HL-60 (cell line): ENCODE measurements at regions not wholly inside any gene's neighbourhood (a gene's known extent, or its start where the extent isn't known, plus 50 kb on each side); places are given as distances from the start of the nearest gene placed in this dataset.

ENCODE experiments used
- DNase-seq, 2 experiments: peaks; one replicate each; pipeline ENCODE4 v3.0.0-alpha.2; 2010 to 2020; ENCODE audit warnings: low read depth in 1 of 2, low spot score in 1 of 2
- H3K27ac ChIP-seq: fragments of 250-450 bp; sonication (Bioruptor Pico); replicated peaks from 2 replicates; pipeline ENCODE4 v1.5.1; 2020; ENCODE audit warnings: mild to moderate bottlenecking, moderate library complexity
- H3K27me3 ChIP-seq: fragments of 250-450 bp; sonication (Bioruptor Pico); 2 replicates; pipeline ENCODE4 v1.5.1; 2021; ENCODE audit warnings: mild to moderate bottlenecking, moderate library complexity; ENCODE audit not compliant: insufficient read depth, poor library complexity, severe bottlenecking
- H3K4me3 ChIP-seq: replicated peaks from 2 replicates; pipeline ENCODE4 v1.5.1; 2011; ENCODE audit warnings: mild to moderate bottlenecking, control low read depth, low read length; ENCODE audit not compliant: insufficient read depth
- GABPA ChIP-seq: IDR thresholded peaks from 2 replicates; pipeline ENCODE4 v1.6.1; 2012; ENCODE audit warnings: low read depth
- POLR2AphosphoS5 ChIP-seq: IDR thresholded peaks from 2 replicates; pipeline ENCODE4 v1.6.1; 2012; ENCODE audit warnings: low read depth
- SPI1 ChIP-seq: IDR thresholded peaks from 2 replicates; pipeline ENCODE4 v1.6.1; 2012; ENCODE audit warnings: low read depth, mild to moderate bottlenecking, borderline replicate concordance
- TF ChIP-seq, protein P1 (sequence below): IDR thresholded peaks from 2 replicates; pipeline ENCODE4 v1.6.1; 2012; ENCODE audit warnings: low read depth; ENCODE audit not compliant: insufficient replicate concordance
- TF ChIP-seq, protein P2 (sequence below): IDR thresholded peaks from one replicate; pipeline ENCODE4 v1.5.1; 2011; ENCODE audit warnings: low read length, control low read depth, inconsistent platforms; ENCODE audit not compliant: insufficient read depth

DNA sequence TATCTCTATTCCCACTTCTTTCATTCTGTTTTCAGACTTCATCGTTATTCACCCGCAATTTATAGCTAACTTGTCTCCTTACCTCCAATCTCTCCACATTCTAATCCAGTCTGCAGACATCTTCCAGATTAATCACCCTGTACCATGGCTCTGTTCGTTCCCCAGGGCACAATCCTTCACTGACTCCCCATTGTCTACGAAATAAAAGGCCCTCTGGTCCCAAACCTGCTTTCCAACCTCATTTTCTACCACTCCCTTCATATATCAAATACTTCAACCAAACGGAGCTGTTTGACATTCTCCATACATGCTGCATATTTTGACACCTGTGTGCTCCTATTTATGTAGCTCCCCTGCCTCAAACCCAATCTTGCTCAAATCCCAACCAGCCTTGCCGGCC lies 1720.6 kb upstream of the WWC1 start:
- Histone ChIP-seq H3K4me3 (no peak overlapping the region), H3K27me3 (no peaks in the 10 kb centered on the region), H3K27ac (no peak overlapping the region)
- no peak for DNase-seq
- TF ChIP-seq, protein P1, sequence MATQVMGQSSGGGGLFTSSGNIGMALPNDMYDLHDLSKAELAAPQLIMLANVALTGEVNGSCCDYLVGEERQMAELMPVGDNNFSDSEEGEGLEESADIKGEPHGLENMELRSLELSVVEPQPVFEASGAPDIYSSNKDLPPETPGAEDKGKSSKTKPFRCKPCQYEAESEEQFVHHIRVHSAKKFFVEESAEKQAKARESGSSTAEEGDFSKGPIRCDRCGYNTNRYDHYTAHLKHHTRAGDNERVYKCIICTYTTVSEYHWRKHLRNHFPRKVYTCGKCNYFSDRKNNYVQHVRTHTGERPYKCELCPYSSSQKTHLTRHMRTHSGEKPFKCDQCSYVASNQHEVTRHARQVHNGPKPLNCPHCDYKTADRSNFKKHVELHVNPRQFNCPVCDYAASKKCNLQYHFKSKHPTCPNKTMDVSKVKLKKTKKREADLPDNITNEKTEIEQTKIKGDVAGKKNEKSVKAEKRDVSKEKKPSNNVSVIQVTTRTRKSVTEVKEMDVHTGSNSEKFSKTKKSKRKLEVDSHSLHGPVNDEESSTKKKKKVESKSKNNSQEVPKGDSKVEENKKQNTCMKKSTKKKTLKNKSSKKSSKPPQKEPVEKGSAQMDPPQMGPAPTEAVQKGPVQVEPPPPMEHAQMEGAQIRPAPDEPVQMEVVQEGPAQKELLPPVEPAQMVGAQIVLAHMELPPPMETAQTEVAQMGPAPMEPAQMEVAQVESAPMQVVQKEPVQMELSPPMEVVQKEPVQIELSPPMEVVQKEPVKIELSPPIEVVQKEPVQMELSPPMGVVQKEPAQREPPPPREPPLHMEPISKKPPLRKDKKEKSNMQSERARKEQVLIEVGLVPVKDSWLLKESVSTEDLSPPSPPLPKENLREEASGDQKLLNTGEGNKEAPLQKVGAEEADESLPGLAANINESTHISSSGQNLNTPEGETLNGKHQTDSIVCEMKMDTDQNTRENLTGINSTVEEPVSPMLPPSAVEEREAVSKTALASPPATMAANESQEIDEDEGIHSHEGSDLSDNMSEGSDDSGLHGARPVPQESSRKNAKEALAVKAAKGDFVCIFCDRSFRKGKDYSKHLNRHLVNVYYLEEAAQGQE = no peak
- no peak for TF ChIP-seq SPI1
- TF ChIP-seq GABPA = no peak
- TF ChIP-seq POLR2AphosphoS5 = no peak
- TF ChIP-seq, protein P2, sequence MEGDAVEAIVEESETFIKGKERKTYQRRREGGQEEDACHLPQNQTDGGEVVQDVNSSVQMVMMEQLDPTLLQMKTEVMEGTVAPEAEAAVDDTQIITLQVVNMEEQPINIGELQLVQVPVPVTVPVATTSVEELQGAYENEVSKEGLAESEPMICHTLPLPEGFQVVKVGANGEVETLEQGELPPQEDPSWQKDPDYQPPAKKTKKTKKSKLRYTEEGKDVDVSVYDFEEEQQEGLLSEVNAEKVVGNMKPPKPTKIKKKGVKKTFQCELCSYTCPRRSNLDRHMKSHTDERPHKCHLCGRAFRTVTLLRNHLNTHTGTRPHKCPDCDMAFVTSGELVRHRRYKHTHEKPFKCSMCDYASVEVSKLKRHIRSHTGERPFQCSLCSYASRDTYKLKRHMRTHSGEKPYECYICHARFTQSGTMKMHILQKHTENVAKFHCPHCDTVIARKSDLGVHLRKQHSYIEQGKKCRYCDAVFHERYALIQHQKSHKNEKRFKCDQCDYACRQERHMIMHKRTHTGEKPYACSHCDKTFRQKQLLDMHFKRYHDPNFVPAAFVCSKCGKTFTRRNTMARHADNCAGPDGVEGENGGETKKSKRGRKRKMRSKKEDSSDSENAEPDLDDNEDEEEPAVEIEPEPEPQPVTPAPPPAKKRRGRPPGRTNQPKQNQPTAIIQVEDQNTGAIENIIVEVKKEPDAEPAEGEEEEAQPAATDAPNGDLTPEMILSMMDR = no peak

DNA sequence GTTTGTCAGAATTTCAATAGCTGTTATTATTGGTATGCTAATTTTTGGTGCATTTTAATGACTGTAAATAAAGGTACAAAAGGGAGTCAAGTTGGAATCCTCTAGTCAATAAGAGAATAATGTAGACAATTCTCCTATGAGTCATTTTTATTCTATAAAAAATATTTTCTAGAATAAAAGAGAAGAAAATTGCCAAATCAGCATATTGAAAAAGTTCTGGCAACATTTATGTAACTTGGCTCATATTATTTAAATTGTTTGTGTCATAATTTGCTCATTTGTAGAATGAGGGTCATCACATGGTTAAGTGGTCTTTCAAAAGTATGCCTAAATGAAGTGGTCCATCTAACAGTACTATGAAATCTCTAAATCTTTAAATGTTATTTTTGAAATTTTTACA lies 1719.8 kb upstream of the WWC1 start:
- no peak overlapping the region for H3K4me3 ChIP-seq
- TF ChIP-seq POLR2AphosphoS5 (no peak), GABPA (no peak), SPI1 (no peak)
- TF ChIP-seq, protein P2 = no peak
- TF ChIP-seq, protein P1 = no peak
- H3K27ac ChIP-seq = no peak overlapping the region
- DNase-seq = no peak
- H3K27me3 ChIP-seq = no peaks in the 10 kb centered on the region

GRCh38 chr5:166576323-166576722 lies 1715.1 kb upstream of the WWC1 start:
- no peak for DNase-seq
- no peak overlapping the region for H3K4me3 ChIP-seq
- TF ChIP-seq SPI1 (no peak), POLR2AphosphoS5 (no peak), GABPA (no peak)
- TF ChIP-seq, protein P2 = no peak

DNA sequence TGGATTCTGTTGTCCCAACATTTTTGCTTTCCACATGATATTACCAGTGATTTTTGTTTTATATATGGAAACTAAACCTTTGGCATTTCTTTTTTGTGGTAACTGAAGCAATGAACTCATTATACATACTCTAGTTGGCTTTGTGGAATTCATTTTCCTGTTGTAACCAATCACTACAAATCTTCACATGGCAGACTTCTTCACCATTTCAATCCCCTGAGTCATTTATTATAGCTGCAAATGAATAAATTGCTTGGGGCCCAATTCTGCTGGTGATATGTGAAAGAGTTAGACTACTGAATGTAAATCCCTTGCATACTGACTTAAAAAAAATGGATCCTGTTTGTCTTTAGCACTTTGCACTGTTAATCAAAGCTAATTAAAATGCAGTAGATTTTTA lies 1709.6 kb upstream of the WWC1 start:
- H3K27me3 ChIP-seq = no peaks in the 10 kb centered on the region
- no peak overlapping the region for H3K27ac ChIP-seq
- TF ChIP-seq GABPA = no peak
- TF ChIP-seq, protein P2 = no peak
- no peak overlapping the region for H3K4me3 ChIP-seq
- DNase-seq = no peak

More at GRCh38 chr5:166576323-166576722, 1715.1 kb upstream of the WWC1 start:
- no peaks in the 10 kb centered on the region for H3K27me3 ChIP-seq
- H3K27ac ChIP-seq = no peak overlapping the region
